BE2C (cell line): ENCODE measurements at regions not wholly inside any gene's neighbourhood (a gene's known extent, or its start where the extent isn't known, plus 50 kb on each side); places are given as distances from the start of the nearest gene placed in this dataset.
"Not testable (repeated sequence)": the region's sequence is repeated elsewhere in the genome, so short reads cannot be mapped to it uniquely, and the experiment has no call there.

Source experiments
- DNase-seq: peaks from one replicate; pipeline ENCODE4 v3.0.0-alpha.2; 2020
- H3K27me3 ChIP-seq: fragments of 250-450 bp; sonication (Bioruptor Pico); 2 replicates; pipeline ENCODE4 v1.5.1; 2020; ENCODE audit warnings: mild to moderate bottlenecking
- H3K36me3 ChIP-seq: fragments of 250-450 bp; sonication (Bioruptor Pico); 2 replicates; pipeline ENCODE4 v1.5.1; 2020; ENCODE audit warnings: mild to moderate bottlenecking
- H3K4me1 ChIP-seq: fragments of 250-450 bp; sonication (Bioruptor Pico); 2 replicates; pipeline ENCODE4 v1.5.1; 2020
- H3K4me3 ChIP-seq: 2 replicates; pipeline ENCODE4 v1.5.1; 2011; ENCODE audit warnings: low read depth, low read length
- H3K9me3 ChIP-seq: fragments of 250-450 bp; sonication (Bioruptor Pico); 2 replicates; pipeline ENCODE4 v1.5.1; 2020
- TF ChIP-seq, protein P1 (sequence below): IDR thresholded peaks from 2 replicates; pipeline ENCODE4 v1.5.1; 2012; ENCODE audit warnings: mild to moderate bottlenecking, low read depth, low read length

DNA sequence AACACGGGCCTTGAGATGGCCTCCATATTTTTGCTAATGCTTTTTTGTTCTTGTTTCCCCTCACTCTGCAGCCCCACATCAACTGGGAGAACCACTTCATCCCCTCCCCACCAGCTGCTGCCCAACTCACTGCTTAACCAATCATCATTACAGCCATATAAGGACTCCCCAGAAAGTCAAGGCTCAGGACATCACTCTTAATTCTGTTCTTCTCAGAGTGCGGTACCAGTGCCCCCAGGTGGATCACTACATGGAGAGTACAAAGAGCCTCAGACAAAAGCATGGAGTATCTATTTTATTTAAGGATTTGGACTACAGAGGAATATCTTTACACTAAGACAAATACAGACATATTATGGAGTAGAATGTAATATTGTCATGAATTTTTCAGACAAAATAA lies 340.6 kb downstream of the PAX3 start:
- Histone ChIP-seq H3K9me3 (no peaks in the 10 kb centered on the region), H3K4me3 (no peak overlapping the region), H3K36me3 (no peaks in the 10 kb centered on the region), H3K27me3 (no peaks in the 10 kb centered on the region; the same call in 1 of the 2 replicates), H3K4me1 (no peaks in the 10 kb centered on the region)
- no peak for DNase-seq
- TF ChIP-seq, protein P1, sequence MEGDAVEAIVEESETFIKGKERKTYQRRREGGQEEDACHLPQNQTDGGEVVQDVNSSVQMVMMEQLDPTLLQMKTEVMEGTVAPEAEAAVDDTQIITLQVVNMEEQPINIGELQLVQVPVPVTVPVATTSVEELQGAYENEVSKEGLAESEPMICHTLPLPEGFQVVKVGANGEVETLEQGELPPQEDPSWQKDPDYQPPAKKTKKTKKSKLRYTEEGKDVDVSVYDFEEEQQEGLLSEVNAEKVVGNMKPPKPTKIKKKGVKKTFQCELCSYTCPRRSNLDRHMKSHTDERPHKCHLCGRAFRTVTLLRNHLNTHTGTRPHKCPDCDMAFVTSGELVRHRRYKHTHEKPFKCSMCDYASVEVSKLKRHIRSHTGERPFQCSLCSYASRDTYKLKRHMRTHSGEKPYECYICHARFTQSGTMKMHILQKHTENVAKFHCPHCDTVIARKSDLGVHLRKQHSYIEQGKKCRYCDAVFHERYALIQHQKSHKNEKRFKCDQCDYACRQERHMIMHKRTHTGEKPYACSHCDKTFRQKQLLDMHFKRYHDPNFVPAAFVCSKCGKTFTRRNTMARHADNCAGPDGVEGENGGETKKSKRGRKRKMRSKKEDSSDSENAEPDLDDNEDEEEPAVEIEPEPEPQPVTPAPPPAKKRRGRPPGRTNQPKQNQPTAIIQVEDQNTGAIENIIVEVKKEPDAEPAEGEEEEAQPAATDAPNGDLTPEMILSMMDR: no peak

DNA sequence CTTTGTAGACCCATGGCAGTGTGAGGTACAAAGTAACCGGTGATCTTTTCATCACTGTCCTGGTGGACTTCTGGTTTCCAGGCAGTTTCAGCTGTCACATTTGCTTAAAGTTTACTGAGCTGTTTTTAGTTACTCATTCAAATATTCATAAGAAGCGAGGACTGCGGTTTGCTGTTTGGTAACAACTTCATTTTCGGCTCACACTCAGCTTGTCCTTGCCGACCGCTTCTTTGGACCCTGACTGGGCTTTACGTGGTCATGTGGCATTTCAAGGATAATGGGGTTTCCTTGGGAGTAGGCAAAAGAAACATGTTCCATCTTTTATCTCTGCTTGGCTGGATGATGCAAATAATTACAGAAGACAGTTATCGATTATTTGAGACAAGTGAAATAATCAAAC lies 350.7 kb downstream of the PAX3 start:
- Histone ChIP-seq H3K36me3 (no peaks in the 10 kb centered on the region), H3K4me1 (no peaks in the 10 kb centered on the region), H3K4me3 (no peak overlapping the region), H3K9me3 (no peaks in the 10 kb centered on the region), H3K27me3 (no peaks in the 10 kb centered on the region)
- DNase-seq: no peak
- TF ChIP-seq, protein P1: no peak

DNA sequence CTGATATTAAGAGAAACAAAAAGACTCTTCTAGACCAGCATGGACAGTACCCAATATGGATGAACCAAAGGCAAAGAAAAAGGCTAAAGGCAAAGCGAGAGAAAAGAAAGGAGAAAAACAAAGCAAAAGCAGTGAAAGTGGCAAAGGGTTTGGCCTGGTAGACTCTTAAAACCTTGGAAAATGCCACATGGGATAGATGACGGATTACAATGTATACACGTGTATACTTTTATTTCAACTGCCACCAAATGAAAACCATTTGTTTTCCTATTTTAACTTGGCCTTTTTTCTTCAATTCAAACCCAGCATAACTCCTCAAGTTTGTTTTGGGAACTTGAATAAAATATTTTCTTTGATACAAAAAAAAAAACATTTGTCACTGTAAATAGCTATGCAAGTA lies 354.3 kb downstream of the PAX3 start:
- not testable (repeated sequence) for H3K4me3 ChIP-seq, H3K27me3 ChIP-seq, H3K36me3 ChIP-seq, H3K4me1 ChIP-seq, H3K9me3 ChIP-seq, DNase-seq

DNA sequence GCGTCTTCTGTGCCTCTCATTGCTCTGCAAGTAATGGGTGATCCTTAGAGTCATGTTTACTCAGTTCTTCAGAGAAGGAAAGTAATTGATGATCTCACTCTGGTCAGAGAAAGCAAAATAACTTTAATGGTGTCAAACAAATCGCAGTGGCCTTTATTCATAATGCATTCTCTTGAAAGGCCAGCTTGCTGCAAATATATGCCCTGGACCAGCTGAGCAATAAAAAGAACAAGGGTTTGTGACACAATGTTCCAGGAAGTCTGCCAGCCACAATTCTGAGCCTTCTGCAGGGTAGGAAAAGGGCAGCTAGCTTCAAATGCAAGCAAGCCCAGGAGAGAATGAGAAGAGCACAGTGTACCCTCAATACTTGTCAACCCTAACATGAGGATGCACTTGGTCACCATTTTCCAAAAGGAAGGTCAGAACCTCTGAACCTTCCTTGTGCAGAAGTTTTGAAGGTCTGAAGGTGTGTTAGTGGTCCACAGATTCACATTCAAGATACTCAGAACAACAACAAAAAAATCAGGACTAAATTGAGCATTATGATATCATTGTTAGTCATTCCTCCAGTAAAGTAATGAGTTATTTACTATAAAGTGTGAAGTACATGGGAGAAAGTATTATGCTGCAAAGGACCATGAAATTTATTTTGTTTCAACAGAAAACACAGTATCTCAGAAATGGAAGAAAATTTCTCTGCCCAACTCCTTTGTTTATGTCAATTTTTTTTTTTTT lies 355.6 kb downstream of the PAX3 start:
- TF ChIP-seq, protein P1: no peak
- Histone ChIP-seq H3K9me3 (no peaks in the 10 kb centered on the region), H3K4me1 (no peaks in the 10 kb centered on the region), H3K36me3 (no peaks in the 10 kb centered on the region), H3K4me3 (no peak overlapping the region), H3K27me3 (no peaks in the 10 kb centered on the region)
- DNase-seq: no peak

DNA sequence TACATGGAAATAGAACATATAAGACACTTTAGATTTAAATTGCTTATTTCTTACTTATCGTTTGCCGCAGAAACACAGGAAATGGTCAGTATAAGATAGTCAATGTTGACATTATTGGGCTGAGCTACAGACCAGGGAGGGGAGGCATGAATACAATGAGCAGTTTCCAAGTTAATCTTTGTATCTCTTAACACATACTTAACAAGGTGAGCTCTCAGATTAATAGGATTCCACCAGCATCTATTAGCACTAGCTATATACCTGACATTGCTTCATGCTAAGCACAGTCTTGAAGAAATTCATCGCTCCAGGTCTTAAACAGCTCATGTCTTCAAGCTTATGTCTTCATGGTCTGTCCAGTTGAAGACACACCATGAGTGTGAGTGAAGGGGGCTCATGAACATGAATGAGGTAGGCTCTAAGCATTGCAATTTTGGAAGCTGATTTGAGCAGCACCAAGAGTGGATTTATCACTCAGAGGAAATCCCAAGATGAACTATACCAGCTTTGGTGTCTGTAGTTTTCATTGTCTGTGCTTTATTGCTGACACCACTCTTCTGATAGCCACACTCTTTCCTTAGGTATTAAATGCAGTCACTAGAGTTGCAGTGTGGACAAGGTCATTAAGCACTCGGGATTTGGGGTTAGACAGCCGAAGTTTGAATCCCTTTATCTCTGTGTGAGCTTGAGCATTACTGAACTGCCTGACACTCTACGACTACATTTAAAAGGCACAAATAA lies 359.3 kb upstream of the EPHA4 start:
- no peaks in the 10 kb centered on the region for H3K4me1 ChIP-seq
- TF ChIP-seq, protein P1: no peak
- H3K4me3 ChIP-seq: no peak overlapping the region
- H3K27me3 ChIP-seq: no peaks in the 10 kb centered on the region
- DNase-seq: no peak
- no peaks in the 10 kb centered on the region for H3K9me3 ChIP-seq
- no peaks in the 10 kb centered on the region for H3K36me3 ChIP-seq

DNA sequence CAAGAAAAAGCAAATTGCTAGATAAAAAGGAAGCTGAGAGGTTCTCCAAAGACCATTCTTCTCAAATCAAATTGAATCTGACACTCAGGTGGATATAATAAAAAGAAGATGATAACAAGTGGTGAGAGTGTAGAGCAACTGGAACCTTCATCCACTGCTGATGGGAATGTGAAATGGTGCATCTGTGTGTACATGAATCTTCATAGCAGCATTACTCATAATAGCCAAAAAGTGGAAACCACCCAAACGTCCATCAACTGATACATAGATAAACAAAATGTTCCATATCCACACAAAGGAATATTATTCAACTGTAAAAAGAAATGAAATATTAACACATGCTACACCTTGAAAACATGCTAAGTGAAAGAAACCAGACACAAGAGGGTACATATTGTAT lies 357.2 kb upstream of the EPHA4 start:
- Histone ChIP-seq H3K27me3 (no peaks in the 10 kb centered on the region), H3K4me3 (no peak overlapping the region), H3K4me1 (no peaks in the 10 kb centered on the region), H3K36me3 (no peaks in the 10 kb centered on the region), H3K9me3 (no peaks in the 10 kb centered on the region)
- no peak for DNase-seq
- TF ChIP-seq, protein P1: no peak
